ENCODE measurements at regions not wholly inside any gene's neighbourhood (a gene's known extent, or its start where the extent isn't known, plus 50 kb on each side); places are given as distances from the start of the nearest gene placed in this dataset.

DNA sequence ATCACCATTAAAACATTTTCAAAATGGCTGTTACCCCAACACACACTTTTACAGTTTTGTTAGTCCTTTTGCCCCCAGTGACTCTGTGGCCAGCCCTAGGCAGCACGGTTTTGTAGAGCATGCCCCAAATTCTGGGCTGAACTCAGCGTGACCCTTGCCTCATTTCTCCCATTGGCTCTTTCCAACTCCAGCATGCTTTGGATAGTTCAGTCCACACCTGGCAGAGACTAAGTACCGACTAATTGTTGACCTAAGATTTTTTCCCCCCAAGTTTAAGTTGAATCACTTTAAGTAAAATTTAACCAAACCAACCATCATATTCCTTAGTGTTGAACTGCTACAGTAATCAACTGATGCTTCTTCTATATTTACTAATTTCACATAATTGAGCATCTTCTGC is 62.4 kb upstream of the LRRC8B start (continued):
- TF ChIP-seq, protein P1, sequence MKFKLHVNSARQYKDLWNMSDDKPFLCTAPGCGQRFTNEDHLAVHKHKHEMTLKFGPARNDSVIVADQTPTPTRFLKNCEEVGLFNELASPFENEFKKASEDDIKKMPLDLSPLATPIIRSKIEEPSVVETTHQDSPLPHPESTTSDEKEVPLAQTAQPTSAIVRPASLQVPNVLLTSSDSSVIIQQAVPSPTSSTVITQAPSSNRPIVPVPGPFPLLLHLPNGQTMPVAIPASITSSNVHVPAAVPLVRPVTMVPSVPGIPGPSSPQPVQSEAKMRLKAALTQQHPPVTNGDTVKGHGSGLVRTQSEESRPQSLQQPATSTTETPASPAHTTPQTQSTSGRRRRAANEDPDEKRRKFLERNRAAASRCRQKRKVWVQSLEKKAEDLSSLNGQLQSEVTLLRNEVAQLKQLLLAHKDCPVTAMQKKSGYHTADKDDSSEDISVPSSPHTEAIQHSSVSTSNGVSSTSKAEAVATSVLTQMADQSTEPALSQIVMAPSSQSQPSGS (CRISPR knock-in tag; IDR thresholded peaks at IDR 0.05; ENCODE audit: borderline replicate concordance, low read depth): no peak
- no peak for TF ChIP-seq EMX1 (CRISPR knock-in tag; IDR thresholded peaks at IDR 0.05)

DNA sequence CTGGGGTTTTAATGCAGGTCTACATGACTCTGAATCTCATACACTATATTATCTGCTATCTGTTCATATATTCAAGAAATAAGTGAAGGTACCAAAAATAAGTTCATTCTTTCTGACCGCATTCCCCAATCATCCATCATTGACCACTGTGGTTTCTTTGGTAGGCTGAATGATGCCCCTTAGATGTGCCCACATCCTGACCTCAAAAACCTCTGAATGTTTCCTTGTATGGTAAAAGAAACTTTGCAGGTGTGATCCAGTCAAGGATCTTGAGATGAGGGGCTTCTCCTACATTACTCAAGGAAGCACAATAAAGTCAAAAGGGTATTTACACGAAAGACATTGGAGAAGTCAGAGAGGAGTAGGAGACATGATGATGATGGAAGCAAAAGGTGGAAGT is 60.6 kb upstream of the LRRC8B start:
- Mint-ChIP-seq H3K4me3 (no peak overlapping the region), H3K4me1 (no peaks in the 10 kb centered on the region), H3K9me3 (no peaks in the 10 kb centered on the region), H3K27me3 (ENCODE audit: low read depth) (no peaks in the 10 kb centered on the region; the same call in 1 of the 2 replicates), H3K27ac (no peak overlapping the region), H3K36me3 (no peaks in the 10 kb centered on the region)
- POLR2A ChIA-PET: no interaction called here
- CTCF ChIA-PET: no interaction called here
- TF ChIP-seq, protein P2, sequence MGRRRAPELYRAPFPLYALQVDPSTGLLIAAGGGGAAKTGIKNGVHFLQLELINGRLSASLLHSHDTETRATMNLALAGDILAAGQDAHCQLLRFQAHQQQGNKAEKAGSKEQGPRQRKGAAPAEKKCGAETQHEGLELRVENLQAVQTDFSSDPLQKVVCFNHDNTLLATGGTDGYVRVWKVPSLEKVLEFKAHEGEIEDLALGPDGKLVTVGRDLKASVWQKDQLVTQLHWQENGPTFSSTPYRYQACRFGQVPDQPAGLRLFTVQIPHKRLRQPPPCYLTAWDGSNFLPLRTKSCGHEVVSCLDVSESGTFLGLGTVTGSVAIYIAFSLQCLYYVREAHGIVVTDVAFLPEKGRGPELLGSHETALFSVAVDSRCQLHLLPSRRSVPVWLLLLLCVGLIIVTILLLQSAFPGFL (CRISPR knock-in tag; IDR thresholded peaks at IDR 0.05; ENCODE audit: borderline replicate concordance): no peak
- TF ChIP-seq, protein P3, sequence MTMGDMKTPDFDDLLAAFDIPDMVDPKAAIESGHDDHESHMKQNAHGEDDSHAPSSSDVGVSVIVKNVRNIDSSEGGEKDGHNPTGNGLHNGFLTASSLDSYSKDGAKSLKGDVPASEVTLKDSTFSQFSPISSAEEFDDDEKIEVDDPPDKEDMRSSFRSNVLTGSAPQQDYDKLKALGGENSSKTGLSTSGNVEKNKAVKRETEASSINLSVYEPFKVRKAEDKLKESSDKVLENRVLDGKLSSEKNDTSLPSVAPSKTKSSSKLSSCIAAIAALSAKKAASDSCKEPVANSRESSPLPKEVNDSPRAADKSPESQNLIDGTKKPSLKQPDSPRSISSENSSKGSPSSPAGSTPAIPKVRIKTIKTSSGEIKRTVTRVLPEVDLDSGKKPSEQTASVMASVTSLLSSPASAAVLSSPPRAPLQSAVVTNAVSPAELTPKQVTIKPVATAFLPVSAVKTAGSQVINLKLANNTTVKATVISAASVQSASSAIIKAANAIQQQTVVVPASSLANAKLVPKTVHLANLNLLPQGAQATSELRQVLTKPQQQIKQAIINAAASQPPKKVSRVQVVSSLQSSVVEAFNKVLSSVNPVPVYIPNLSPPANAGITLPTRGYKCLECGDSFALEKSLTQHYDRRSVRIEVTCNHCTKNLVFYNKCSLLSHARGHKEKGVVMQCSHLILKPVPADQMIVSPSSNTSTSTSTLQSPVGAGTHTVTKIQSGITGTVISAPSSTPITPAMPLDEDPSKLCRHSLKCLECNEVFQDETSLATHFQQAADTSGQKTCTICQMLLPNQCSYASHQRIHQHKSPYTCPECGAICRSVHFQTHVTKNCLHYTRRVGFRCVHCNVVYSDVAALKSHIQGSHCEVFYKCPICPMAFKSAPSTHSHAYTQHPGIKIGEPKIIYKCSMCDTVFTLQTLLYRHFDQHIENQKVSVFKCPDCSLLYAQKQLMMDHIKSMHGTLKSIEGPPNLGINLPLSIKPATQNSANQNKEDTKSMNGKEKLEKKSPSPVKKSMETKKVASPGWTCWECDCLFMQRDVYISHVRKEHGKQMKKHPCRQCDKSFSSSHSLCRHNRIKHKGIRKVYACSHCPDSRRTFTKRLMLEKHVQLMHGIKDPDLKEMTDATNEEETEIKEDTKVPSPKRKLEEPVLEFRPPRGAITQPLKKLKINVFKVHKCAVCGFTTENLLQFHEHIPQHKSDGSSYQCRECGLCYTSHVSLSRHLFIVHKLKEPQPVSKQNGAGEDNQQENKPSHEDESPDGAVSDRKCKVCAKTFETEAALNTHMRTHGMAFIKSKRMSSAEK (CRISPR knock-in tag; IDR thresholded peaks at IDR 0.05; ENCODE audit: borderline replicate concordance): no peak
- no peak for TF ChIP-seq ATF6 (CRISPR knock-in tag; IDR thresholded peaks at IDR 0.05)
- no peak for TF ChIP-seq PRRX2 (CRISPR knock-in tag; IDR thresholded peaks at IDR 0.05)
- TF ChIP-seq FOXP1 (CRISPR knock-in tag; IDR thresholded peaks at IDR 0.05; ENCODE audit: borderline replicate concordance): no peak
- DNase-seq (ENCODE audit: low spot score): no peak
- ATAC-seq: no peak

DNA sequence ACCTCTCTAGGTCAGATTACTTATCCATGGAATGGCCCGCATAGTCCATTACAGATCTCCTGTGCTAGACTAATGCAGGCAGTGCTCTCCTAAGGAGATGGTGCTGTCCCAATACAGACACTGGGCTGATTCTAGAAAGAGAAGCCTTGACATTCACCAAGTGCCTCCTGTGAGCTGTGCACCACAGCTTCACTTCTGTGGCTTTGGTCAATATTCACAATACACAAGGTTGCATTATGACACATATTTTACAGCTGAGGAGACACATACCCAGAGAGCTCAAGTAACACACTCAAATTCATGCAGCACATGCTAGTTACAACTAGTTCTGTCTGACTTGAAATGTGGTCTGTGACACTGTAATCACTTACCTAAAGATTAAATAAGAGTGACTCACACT is 59.4 kb upstream of the LRRC8B start:
- POLR2A ChIA-PET: no interaction called here
- no peak overlapping the region for H3K4me3 Mint-ChIP-seq

More for the DNA sequence above, 59.4 kb upstream of the LRRC8B start:
- CTCF ChIA-PET: interaction anchor here (1.3 to 1.7 kb wide), 2 partner anchors 18 to 60 kb away, joined by 3 read pairs; no protein-coding TSS in a partner anchor
- H3K4me1 Mint-ChIP-seq: no peaks in the 10 kb centered on the region
- ATAC-seq (no peak), DNase-seq (ENCODE audit: low spot score) (no peak)
- H3K27me3 Mint-ChIP-seq (ENCODE audit: low read depth): no peaks in the 10 kb centered on the region; the same call in 1 of the 2 replicates
- no peak overlapping the region for H3K27ac Mint-ChIP-seq
- no peaks in the 10 kb centered on the region for H3K9me3 Mint-ChIP-seq
- no peaks in the 10 kb centered on the region for H3K36me3 Mint-ChIP-seq
- TF ChIP-seq GRHL2 (CRISPR knock-in tag; IDR thresholded peaks at IDR 0.05; ENCODE audit: insufficient replicate concordance, severe bottlenecking): no peak
- TF ChIP-seq, protein P4, sequence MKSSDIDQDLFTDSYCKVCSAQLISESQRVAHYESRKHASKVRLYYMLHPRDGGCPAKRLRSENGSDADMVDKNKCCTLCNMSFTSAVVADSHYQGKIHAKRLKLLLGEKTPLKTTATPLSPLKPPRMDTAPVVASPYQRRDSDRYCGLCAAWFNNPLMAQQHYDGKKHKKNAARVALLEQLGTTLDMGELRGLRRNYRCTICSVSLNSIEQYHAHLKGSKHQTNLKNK (CRISPR knock-in tag; IDR thresholded peaks at IDR 0.05): no peak
- TF ChIP-seq GTF2I (CRISPR knock-in tag; conservative IDR thresholded peaks at IDR 0.05): no peak
- TF ChIP-seq TP53 (CRISPR knock-in tag; IDR thresholded peaks at IDR 0.05): no peak
- TF ChIP-seq SMAD4 (CRISPR knock-in tag; IDR thresholded peaks at IDR 0.05): no peak
- no peak for TF ChIP-seq ZNF425 (CRISPR knock-in tag; conservative IDR thresholded peaks at IDR 0.05)
- TF ChIP-seq ATF1 (CRISPR knock-in tag; IDR thresholded peaks at IDR 0.05): no peak
- TF ChIP-seq FOXP1 (CRISPR knock-in tag; IDR thresholded peaks at IDR 0.05; ENCODE audit: borderline replicate concordance): no peak
- TF ChIP-seq, protein P1 (CRISPR knock-in tag; IDR thresholded peaks at IDR 0.05; ENCODE audit: borderline replicate concordance, low read depth): no peak
- TF ChIP-seq NR2C2 (CRISPR knock-in tag; IDR thresholded peaks at IDR 0.05): no peak
- TF ChIP-seq ZNF263 (CRISPR knock-in tag; IDR thresholded peaks at IDR 0.05; ENCODE audit: low read depth): no peak

Data from WTC11 (cell line).